PFSK-1 (cell line): ENCODE measurements at regions not wholly inside any gene's neighbourhood (a gene's known extent, or its start where the extent isn't known, plus 50 kb on each side); places are given as distances from the start of the nearest gene placed in this dataset.

Experiments used
- FOXP2 ChIP-seq: optimal IDR thresholded peaks from 2 replicates; pipeline ENCODE3; 2011; ENCODE audit warnings: borderline replicate concordance, control low read depth, inconsistent platforms; ENCODE audit not compliant: insufficient read depth; ENCODE audit errors: extremely low read length, extremely low read depth
- POLR2AphosphoS5 ChIP-seq: IDR thresholded peaks from 2 replicates; pipeline ENCODE4 v1.6.1; 2012; ENCODE audit warnings: low read depth, mild to moderate bottlenecking, control low read depth, low read length, moderate library complexity
- SIN3A ChIP-seq: IDR thresholded peaks from 2 replicates; pipeline ENCODE4 v1.6.1; 2012; ENCODE audit warnings: mild to moderate bottlenecking, low read length, moderate library complexity, borderline replicate concordance; ENCODE audit not compliant: insufficient read depth
- TAF1 ChIP-seq: IDR thresholded peaks from 2 replicates; pipeline ENCODE4 v1.6.1; 2012; ENCODE audit warnings: low read length, control low read depth, borderline replicate concordance; ENCODE audit not compliant: insufficient read depth
- TF ChIP-seq, protein P1 (sequence below), 2 experiments: IDR thresholded peaks; 2 replicates each; pipeline versions ENCODE4 v1.6.1 to v1.8.0; 2011 to 2012; ENCODE audit warnings: low read depth in 2 of 2, low read length in 2 of 2, control low read depth in 1 of 2, inconsistent platforms in 1 of 2, mild to moderate bottlenecking in 1 of 2, moderate library complexity in 1 of 2; ENCODE audit not compliant: insufficient read depth in 1 of 2

- TF ChIP-seq TAF1 (no peak), FOXP2 (no peak), POLR2AphosphoS5 (no peak), SIN3A (no peak)
- TF ChIP-seq, protein P1, sequence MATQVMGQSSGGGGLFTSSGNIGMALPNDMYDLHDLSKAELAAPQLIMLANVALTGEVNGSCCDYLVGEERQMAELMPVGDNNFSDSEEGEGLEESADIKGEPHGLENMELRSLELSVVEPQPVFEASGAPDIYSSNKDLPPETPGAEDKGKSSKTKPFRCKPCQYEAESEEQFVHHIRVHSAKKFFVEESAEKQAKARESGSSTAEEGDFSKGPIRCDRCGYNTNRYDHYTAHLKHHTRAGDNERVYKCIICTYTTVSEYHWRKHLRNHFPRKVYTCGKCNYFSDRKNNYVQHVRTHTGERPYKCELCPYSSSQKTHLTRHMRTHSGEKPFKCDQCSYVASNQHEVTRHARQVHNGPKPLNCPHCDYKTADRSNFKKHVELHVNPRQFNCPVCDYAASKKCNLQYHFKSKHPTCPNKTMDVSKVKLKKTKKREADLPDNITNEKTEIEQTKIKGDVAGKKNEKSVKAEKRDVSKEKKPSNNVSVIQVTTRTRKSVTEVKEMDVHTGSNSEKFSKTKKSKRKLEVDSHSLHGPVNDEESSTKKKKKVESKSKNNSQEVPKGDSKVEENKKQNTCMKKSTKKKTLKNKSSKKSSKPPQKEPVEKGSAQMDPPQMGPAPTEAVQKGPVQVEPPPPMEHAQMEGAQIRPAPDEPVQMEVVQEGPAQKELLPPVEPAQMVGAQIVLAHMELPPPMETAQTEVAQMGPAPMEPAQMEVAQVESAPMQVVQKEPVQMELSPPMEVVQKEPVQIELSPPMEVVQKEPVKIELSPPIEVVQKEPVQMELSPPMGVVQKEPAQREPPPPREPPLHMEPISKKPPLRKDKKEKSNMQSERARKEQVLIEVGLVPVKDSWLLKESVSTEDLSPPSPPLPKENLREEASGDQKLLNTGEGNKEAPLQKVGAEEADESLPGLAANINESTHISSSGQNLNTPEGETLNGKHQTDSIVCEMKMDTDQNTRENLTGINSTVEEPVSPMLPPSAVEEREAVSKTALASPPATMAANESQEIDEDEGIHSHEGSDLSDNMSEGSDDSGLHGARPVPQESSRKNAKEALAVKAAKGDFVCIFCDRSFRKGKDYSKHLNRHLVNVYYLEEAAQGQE (IDR thresholded peaks at IDR 0.05; ENCODE audit: insufficient read depth in 1 of 2, low read depth in 2 of 2, low read length in 2 of 2), result no peak
Measured at GRCh38 chr9:108212184-108212583, 643.6 kb downstream of the ACTL7B start.

DNA sequence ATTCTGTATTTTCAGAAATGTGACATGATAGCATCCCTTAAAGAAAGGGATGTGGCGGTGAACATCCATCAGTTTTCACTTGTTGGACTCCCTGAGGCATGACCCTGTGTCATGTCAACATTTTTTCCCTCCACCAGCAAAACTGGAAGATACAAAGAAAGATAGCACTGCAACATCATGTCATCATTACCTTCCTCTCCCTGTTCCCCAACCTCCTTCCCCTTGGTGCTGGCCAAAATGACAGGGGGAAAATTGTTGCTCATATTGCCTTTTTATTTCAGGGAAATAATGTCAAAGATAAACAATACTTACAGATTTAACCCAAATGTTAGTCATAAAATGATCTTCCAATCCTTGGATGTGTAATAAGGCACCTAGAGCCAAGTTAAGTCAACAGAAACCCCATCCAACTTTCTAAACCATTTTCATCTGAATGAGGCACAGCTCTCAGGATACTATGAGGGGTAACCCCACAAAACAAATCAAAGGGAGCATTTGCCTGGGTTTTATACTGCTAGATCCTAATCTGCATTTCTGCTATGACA lies 644.3 kb downstream of the ACTL7B start:
- no peak for TF ChIP-seq SIN3A
- TF ChIP-seq POLR2AphosphoS5, result no peak
- no peak for TF ChIP-seq TAF1
- TF ChIP-seq, protein P1 (IDR thresholded peaks at IDR 0.05; ENCODE audit: insufficient read depth in 1 of 2, low read depth in 2 of 2, low read length in 2 of 2), result no peak
- no peak for TF ChIP-seq FOXP2

GRCh38 chr9:108209132-108209685 lies 646.6 kb downstream of the ACTL7B start:
- TF ChIP-seq FOXP2 (no peak), TAF1 (no peak), POLR2AphosphoS5 (no peak), SIN3A (no peak)
- TF ChIP-seq, protein P1 (IDR thresholded peaks at IDR 0.05; ENCODE audit: insufficient read depth in 1 of 2, low read depth in 2 of 2, low read length in 2 of 2), result no peak

GRCh38 chr9:108207561-108208165 lies 648.1 kb downstream of the ACTL7B start:
- TF ChIP-seq POLR2AphosphoS5, result no peak
- TF ChIP-seq, protein P1 (IDR thresholded peaks at IDR 0.05; ENCODE audit: insufficient read depth in 1 of 2, low read depth in 2 of 2, low read length in 2 of 2), result no peak
- TF ChIP-seq TAF1, result no peak
- TF ChIP-seq FOXP2, result no peak
- TF ChIP-seq SIN3A, result no peak
